ENCODE measurements at regions not wholly inside any gene's neighbourhood (a gene's known extent, or its start where the extent isn't known, plus 50 kb on each side); places are given as distances from the start of the nearest gene placed in this dataset.
"Not testable (repeated sequence)": the region's sequence is repeated elsewhere in the genome, so short reads cannot be mapped to it uniquely, and the experiment has no call there.

GRCh38 chr3:72162649-72163184 lies 377.8 kb upstream of the PROK2 start:
- in situ Hi-C loops (cut with MboI; ENCODE audit: low pct_ligation_motif_present in 1 of 4, low pct_unique_long_range_greater_than_20kb in 1 of 4, low sequenced_read_pairs in 3 of 4), result no loop called here
- H3K27ac ChIP-seq, result no peak overlapping the region
- peaks cover 0 to 12% (median 8%) of the 10 kb centered on the region in 4 donors for H3K4me1 ChIP-seq
- H3K4me3 ChIP-seq, result no peak overlapping the region
- no peaks in the 10 kb centered on the region for H3K9me3 ChIP-seq
- H3K36me3 ChIP-seq, result no peaks in the 10 kb centered on the region
- H3K27me3 ChIP-seq, result no peaks in the 10 kb centered on the region
- DNase-seq, result no peak
- TF ChIP-seq POLR2AphosphoS5 (IDR thresholded peaks at IDR 0.05) (no peak), POLR2A (IDR thresholded peaks at IDR 0.05) (no peak), CTCF (IDR thresholded peaks at IDR 0.05) (no peak), EP300 (IDR thresholded peaks at IDR 0.05; ENCODE audit: low read depth) (no peak)
- whole genome bisulfite sequencing, 2 donors (ENCODE audit: low coverage in 1 of 2), result 87% methylated on average over 6 of the region's 6 CpGs; no CpG with 5 or more reads in 1 of the 2 donors
- intact Hi-C loops (cut with DNase I; ENCODE audit: low total_unique reads), result no loop called here

- H3K27me3 ChIP-seq, result no peaks in the 10 kb centered on the region
- no peak overlapping the region for H3K27ac ChIP-seq
- no peak overlapping the region for H3K4me3 ChIP-seq
- in situ Hi-C loops (cut with MboI; ENCODE audit: low pct_ligation_motif_present in 1 of 4, low pct_unique_long_range_greater_than_20kb in 1 of 4, low sequenced_read_pairs in 3 of 4), result no loop called here
- peaks cover 0 to 12% (median 8%) of the 10 kb centered on the region in 4 donors for H3K4me1 ChIP-seq
- TF ChIP-seq EP300 (IDR thresholded peaks at IDR 0.05; ENCODE audit: low read depth) (no peak), CTCF (IDR thresholded peaks at IDR 0.05) (no peak), POLR2A (IDR thresholded peaks at IDR 0.05) (no peak), POLR2AphosphoS5 (IDR thresholded peaks at IDR 0.05) (no peak)
- H3K9me3 ChIP-seq, result no peaks in the 10 kb centered on the region
- 38 to 50% methylated on average over 7 to 13 of the region's 13 CpGs for WGBS, 2 donors (ENCODE audit: low coverage in 1 of 2)
- intact Hi-C loops (cut with DNase I; ENCODE audit: low total_unique reads), result no loop called here
- H3K36me3 ChIP-seq, result no peaks in the 10 kb centered on the region
- DNase-seq, result peak; percentile 52
Measured at GRCh38 chr3:72161881-72162595, 377.1 kb upstream of the PROK2 start.

GRCh38 chr3:72161285-72161684 lies 376.3 kb upstream of the PROK2 start:
- intact Hi-C loops (cut with DNase I; ENCODE audit: low total_unique reads); H3K4me3 ChIP-seq; H3K9me3 ChIP-seq; DNase-seq; H3K27ac ChIP-seq; in situ Hi-C loops (cut with MboI; ENCODE audit: low pct_ligation_motif_present in 1 of 4, low pct_unique_long_range_greater_than_20kb in 1 of 4, low sequenced_read_pairs in 3 of 4); H3K27me3 ChIP-seq; H3K36me3 ChIP-seq: not testable (repeated sequence)
- peaks cover 0 to 12% (median 8%) of the 10 kb centered on the region in 4 donors for H3K4me1 ChIP-seq
- 94 to 100% methylated on average over 3 of the region's 3 CpGs for WGBS, 2 donors (ENCODE audit: low coverage in 1 of 2)

- Histone ChIP-seq H3K4me3 (no peak overlapping the region), H3K27ac (no peak overlapping the region), H3K9me3 (no peaks in the 10 kb centered on the region), H3K4me1 (peaks cover 3 to 21% (median 17%) of the 10 kb centered on the region in 4 donors), H3K36me3 (no peaks in the 10 kb centered on the region), H3K27me3 (no peaks in the 10 kb centered on the region)
- 70% methylated on average over 5 of the region's 5 CpGs; no CpG with 5 or more reads in 1 of the 2 donors for WGBS, 2 donors (ENCODE audit: low coverage in 1 of 2)
- intact Hi-C loops (cut with DNase I; ENCODE audit: low total_unique reads), result no loop called here
- no peak for DNase-seq
- in situ Hi-C loops (cut with MboI; ENCODE audit: low pct_ligation_motif_present in 1 of 4, low pct_unique_long_range_greater_than_20kb in 1 of 4, low sequenced_read_pairs in 3 of 4), result no loop called here
- TF ChIP-seq POLR2A (IDR thresholded peaks at IDR 0.05) (no peak), CTCF (IDR thresholded peaks at IDR 0.05) (no peak), EP300 (IDR thresholded peaks at IDR 0.05; ENCODE audit: low read depth) (no peak), POLR2AphosphoS5 (IDR thresholded peaks at IDR 0.05) (no peak)
Measured at GRCh38 chr3:72160351-72160750, 375.4 kb upstream of the PROK2 start.

Measured in transverse colon (tissue), 4 donors.